ENCODE measurements at regions not wholly inside any gene's neighbourhood (a gene's known extent, or its start where the extent isn't known, plus 50 kb on each side); places are given as distances from the start of the nearest gene placed in this dataset.

GRCh38 chr10:113399065-113399464, 153.8 kb upstream of the HABP2 start:
- no peak for TF ChIP-seq CTCF (IDR thresholded peaks at IDR 0.05)
- TF ChIP-seq POLR2A (IDR thresholded peaks at IDR 0.05): no peak

Measured in body of pancreas (tissue), 4 donors.